Tibial nerve (tissue), 4 donors: ENCODE measurements at regions not wholly inside any gene's neighbourhood (a gene's known extent, or its start where the extent isn't known, plus 50 kb on each side); places are given as distances from the start of the nearest gene placed in this dataset.

Experiments used
- DNase-seq, 2 donors: peaks; one replicate each; pipeline ENCODE4 v3.0.0-alpha.2; 2019; ENCODE audit warnings: low spot score in 2 of 2
- H3K27ac ChIP-seq, 4 donors: fragments of 200-600 bp; sonication (generic) in 3 of 4; one replicate each; pipeline ENCODE4 v1.5.1; 2017 to 2019; ENCODE audit warnings: mild to moderate bottlenecking in 1 of 4
- H3K27me3 ChIP-seq, 2 donors: fragments of 200-600 bp; sonication (generic) in 1 of 2; one replicate each; pipeline versions ENCODE4 v1.5.1 to v1.6.0; 2017 to 2019
- H3K36me3 ChIP-seq, 3 donors: fragments of 200-600 bp; sonication (generic); one replicate each; pipeline ENCODE4 v1.5.1; 2018 to 2019
- H3K4me1 ChIP-seq, 4 donors: fragments of 200-600 bp; sonication (generic) in 3 of 4; one replicate each; pipeline ENCODE4 v1.5.1; 2017 to 2019
- H3K4me3 ChIP-seq, 4 donors: fragments of 200-600 bp; sonication (generic) in 3 of 4; one replicate each; pipeline ENCODE4 v1.5.1; 2017 to 2019; ENCODE audit warnings: mild to moderate bottlenecking in 1 of 4, moderate library complexity in 1 of 4
- H3K9me3 ChIP-seq, 4 donors: fragments of 200-600 bp; sonication (generic) in 3 of 4; one replicate each; pipeline ENCODE4 v1.5.1; 2017 to 2019
- EP300 ChIP-seq, 2 donors: sonication (generic); formaldehyde crosslinking; IDR thresholded peaks; one replicate each; pipeline ENCODE4 v1.6.1; 2017; ENCODE audit warnings: antibody characterized with exemption in 2 of 2, mild to moderate bottlenecking in 1 of 2
- POLR2A ChIP-seq, 2 donors: fragments of 450-650 bp; IDR thresholded peaks; one replicate each; pipeline ENCODE4 v1.6.1; 2017; ENCODE audit warnings: antibody characterized with exemption in 2 of 2, mild to moderate bottlenecking in 2 of 2, moderate library complexity in 2 of 2
- WGBS, 2 donors: methylation state at CpG; one replicate each; pipeline ENCODE4 v1.1.5; 2018; 5-methylcytosine and 5-hydroxymethylcytosine counted together
- TF ChIP-seq, protein P1 (sequence below), 5 experiments: fragments of 200-600 bp in 3 of 5; fragments of 450-650 bp in 2 of 5; sonication (generic) in 3 of 5; IDR thresholded peaks; one replicate each; pipeline ENCODE4 v1.5.1; 2016 to 2019; ENCODE audit warnings: antibody characterized with exemption in 5 of 5, mild to moderate bottlenecking in 3 of 5, moderate library complexity in 2 of 5

DNA sequence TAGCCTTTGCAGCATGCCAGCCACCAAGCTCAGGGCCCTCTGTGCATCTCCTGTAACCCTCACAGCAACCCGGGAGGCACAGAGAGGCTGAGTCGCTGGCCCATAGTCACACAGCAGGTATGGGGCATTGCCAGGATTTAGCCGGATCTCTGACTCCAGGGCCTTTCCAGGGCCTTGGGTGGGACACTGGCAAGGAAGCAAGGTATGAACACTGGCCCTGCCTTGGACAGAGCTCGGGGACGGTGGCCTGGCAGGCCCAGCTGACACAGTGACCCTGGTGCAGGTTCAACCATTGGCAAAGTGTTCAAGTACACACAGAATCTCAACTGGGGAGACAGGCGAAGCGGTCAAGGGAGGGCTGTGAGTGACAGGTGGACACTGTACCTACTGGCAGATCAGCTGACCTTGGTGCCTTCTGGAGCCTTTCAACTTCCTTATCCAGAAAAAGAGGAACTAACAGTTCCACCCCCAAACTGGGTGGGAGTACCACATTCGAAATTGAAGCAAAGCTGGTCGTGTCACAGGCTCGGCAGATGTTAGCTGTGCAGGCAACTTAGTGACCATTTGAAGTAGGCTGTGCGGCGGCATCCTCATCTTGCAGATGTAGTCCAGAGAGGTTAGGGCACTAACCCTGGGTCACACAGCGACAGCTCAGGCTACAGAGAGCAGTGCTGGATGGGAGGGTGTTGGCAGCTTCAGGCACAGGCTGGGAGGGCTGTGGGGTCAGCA is 287.4 kb downstream of the SEC14L1 start:
- WGBS, 2 donors: 70 to 74% methylated on average over 11 to 13 of the region's 13 CpGs
- H3K4me1 ChIP-seq: peaks cover 0 to 99% (median 91%) of the 10 kb centered on the region in 4 donors
- no peaks in the 10 kb centered on the region for H3K9me3 ChIP-seq
- H3K36me3 ChIP-seq: no peaks in the 10 kb centered on the region
- TF ChIP-seq POLR2A (IDR thresholded peaks at IDR 0.05): no peak
- TF ChIP-seq EP300 (IDR thresholded peaks at IDR 0.05): no peak
- TF ChIP-seq, protein P1, sequence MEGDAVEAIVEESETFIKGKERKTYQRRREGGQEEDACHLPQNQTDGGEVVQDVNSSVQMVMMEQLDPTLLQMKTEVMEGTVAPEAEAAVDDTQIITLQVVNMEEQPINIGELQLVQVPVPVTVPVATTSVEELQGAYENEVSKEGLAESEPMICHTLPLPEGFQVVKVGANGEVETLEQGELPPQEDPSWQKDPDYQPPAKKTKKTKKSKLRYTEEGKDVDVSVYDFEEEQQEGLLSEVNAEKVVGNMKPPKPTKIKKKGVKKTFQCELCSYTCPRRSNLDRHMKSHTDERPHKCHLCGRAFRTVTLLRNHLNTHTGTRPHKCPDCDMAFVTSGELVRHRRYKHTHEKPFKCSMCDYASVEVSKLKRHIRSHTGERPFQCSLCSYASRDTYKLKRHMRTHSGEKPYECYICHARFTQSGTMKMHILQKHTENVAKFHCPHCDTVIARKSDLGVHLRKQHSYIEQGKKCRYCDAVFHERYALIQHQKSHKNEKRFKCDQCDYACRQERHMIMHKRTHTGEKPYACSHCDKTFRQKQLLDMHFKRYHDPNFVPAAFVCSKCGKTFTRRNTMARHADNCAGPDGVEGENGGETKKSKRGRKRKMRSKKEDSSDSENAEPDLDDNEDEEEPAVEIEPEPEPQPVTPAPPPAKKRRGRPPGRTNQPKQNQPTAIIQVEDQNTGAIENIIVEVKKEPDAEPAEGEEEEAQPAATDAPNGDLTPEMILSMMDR (IDR thresholded peaks at IDR 0.05): no peak
- DNase-seq: no peak
- H3K4me3 ChIP-seq: no peak overlapping the region
- H3K27me3 ChIP-seq: no peaks in the 10 kb centered on the region
- peak overlapping the region; percentile 41 to 97 (median 84) for H3K27ac ChIP-seq

DNA sequence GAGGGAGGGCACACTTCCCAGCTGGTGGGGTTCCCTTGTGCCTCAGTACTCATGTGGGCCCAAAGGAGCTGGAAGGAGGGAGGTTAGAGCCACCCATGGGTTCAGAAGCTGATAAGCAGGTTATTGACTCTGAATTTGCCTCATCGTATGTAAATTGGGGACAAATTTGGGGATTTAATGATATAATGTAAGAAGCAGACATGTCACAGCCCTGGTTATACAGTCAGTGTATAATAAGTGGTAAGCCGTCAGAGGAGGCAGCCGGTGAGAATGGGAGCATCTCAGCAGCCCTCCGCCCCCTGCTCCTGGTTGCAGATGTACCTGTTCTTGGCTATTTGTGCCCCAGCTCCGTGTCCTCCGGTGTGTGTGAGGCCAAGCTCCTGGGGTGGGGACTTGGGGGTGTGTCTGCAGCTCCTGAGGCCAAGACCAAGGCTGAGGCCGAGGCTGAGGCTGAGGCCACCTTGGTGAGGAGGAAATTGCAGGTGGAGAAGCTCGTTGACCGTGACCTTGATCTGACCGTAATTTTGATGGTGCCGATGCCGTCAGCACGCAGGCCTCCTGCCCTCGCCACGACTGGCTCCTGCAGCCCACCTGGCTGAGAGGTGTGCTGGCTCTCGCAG is 288.1 kb downstream of the SEC14L1 start:
- Histone ChIP-seq H3K9me3 (no peaks in the 10 kb centered on the region), H3K36me3 (no peaks in the 10 kb centered on the region), H3K4me3 (no peak overlapping the region), H3K4me1 (peaks cover 4 to 99% (median 93%) of the 10 kb centered on the region in 4 donors), H3K27ac (peak overlapping the region in 3 of 4 donors; percentile 74 to 97 (median 94)), H3K27me3 (no peaks in the 10 kb centered on the region)
- DNase-seq: no peak
- WGBS, 2 donors: 48 to 56% methylated on average over 16 of the region's 16 CpGs
- no peak for TF ChIP-seq POLR2A (IDR thresholded peaks at IDR 0.05)

GRCh38 chr17:77429369-77429968 is 288.7 kb downstream of the SEC14L1 start:
- H3K27ac ChIP-seq: peak overlapping the region; percentile 49 to 97 (median 84)
- WGBS, 2 donors: 29 to 32% methylated on average over 14 of the region's 14 CpGs
- no peaks in the 10 kb centered on the region for H3K36me3 ChIP-seq
- H3K27me3 ChIP-seq: no peaks in the 10 kb centered on the region
- peaks cover 10 to 99% (median 93%) of the 10 kb centered on the region in 4 donors for H3K4me1 ChIP-seq
- TF ChIP-seq, protein P1 (IDR thresholded peaks at IDR 0.05): no peak
- peak in 1 of 2 donors; percentile 28 for TF ChIP-seq EP300 (IDR thresholded peaks at IDR 0.05)
- TF ChIP-seq POLR2A (IDR thresholded peaks at IDR 0.05): no peak
- no peak for DNase-seq
- H3K9me3 ChIP-seq: no peaks in the 10 kb centered on the region
- H3K4me3 ChIP-seq: no peak overlapping the region

DNA sequence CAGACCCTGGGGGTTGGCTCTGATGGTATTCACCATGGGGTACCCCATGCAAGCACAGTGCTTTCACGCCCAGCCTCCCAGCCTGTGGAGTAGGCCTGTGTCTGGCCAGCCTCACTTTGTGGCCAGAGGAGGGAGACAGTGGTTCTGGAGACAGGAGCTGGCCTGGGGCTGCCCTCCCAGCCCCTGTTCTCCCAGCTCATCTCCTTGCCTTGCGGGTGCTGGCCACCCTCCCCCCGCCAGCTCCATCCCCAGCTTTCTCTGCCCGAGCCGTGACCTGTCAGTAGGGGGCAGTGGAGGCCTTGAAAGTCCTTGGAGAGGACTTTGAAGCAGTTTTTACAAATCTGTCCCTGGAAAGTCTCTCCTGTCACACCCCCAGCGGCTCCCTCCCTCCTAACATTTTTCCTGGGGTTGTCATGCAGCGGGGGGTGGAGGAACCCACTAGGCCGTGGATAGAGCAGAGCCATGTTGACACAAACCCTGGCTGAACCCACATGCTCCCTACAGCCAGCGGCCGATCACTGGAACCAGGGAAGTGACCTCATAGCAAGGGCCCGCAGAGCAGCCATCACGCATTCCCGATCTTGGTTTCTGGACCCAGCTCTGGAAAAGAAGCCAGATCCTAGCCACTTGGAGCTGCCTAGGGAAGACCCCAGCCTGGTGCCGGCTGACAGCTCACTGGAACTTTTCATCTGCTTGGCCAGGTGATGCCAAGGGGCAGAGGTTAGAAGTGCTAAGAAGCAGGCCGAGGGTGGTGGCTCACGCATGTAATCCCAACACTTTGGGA is 289.4 kb downstream of the SEC14L1 start:
- Histone ChIP-seq H3K4me3 (no peak overlapping the region), H3K4me1 (peaks cover 10 to 99% (median 93%) of the 10 kb centered on the region in 4 donors), H3K9me3 (no peaks in the 10 kb centered on the region), H3K27me3 (no peaks in the 10 kb centered on the region), H3K36me3 (no peaks in the 10 kb centered on the region), H3K27ac (peak overlapping the region; percentile 49 to 97 (median 78))
- peak; percentile 90 to 95 for DNase-seq
- TF ChIP-seq EP300 (IDR thresholded peaks at IDR 0.05) (peak; percentile 31 to 91), POLR2A (IDR thresholded peaks at IDR 0.05) (no peak)
- TF ChIP-seq, protein P1 (IDR thresholded peaks at IDR 0.05): peak; percentile 76 to 93 (median 79)
- 13 to 19% methylated on average over 12 to 15 of the region's 16 CpGs for WGBS, 2 donors

DNA sequence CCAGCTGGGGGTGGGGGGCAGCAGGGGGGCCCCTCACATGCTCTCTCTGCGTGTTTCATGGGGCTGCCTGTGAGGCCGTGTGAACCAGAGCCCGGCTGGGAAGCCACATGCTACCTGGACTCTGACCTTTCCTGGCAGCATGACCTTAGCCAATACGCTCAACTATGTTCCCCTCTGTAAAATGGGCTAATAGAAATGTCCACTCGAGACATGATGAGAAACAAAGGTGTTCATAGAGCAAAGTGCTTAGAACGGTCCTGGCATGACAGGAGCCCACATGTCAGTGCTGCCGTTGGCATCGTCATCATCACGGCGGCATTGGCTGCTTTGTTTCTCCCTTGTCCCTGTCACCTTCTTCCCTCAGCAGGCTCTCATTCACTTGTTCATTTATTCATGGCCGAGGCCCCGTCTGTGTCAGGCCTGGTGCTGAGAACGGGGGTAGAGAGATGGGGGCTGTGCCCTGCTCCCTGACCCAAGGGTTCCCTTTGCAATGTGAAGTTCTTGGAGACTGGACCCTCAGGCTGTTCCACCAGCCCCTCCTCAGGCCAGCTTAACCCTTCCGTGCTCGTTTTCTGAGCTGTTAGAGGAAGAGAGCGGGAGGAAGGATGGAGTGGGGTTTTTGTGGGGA is 291.4 kb downstream of the SEC14L1 start:
- Histone ChIP-seq H3K27ac (peak overlapping the region in 1 of 4 donors; percentile 77), H3K36me3 (no peaks in the 10 kb centered on the region), H3K27me3 (no peaks in the 10 kb centered on the region), H3K4me1 (peaks cover 17 to 99% (median 93%) of the 10 kb centered on the region in 4 donors), H3K4me3 (no peak overlapping the region), H3K9me3 (no peaks in the 10 kb centered on the region)
- TF ChIP-seq POLR2A (IDR thresholded peaks at IDR 0.05) (no peak), EP300 (IDR thresholded peaks at IDR 0.05) (no peak)
- TF ChIP-seq, protein P1 (IDR thresholded peaks at IDR 0.05): no peak
- no peak for DNase-seq
- 64 to 71% methylated on average over 16 of the region's 16 CpGs for WGBS, 2 donors
